Progenitor cell of endocrine pancreas (in vitro differentiated cells): ENCODE measurements at regions not wholly inside any gene's neighbourhood (a gene's known extent, or its start where the extent isn't known, plus 50 kb on each side); places are given as distances from the start of the nearest gene placed in this dataset.

ENCODE experiments used
- DNase-seq: peaks from one replicate; pipeline ENCODE4 v3.0.0; 2021; ENCODE audit warnings: low spot score; ENCODE audit not compliant: unreplicated experiment
- H3K27ac Mint-ChIP-seq: 2 replicates; pipeline ENCODE4 v1.8.0; 2021; ENCODE audit warnings: mild to moderate bottlenecking, moderate library complexity, mixed read lengths
- H3K27me3 Mint-ChIP-seq: 2 replicates; pipeline ENCODE4 v1.8.0; 2021; ENCODE audit warnings: mixed read lengths
- H3K36me3 Mint-ChIP-seq: 2 replicates; pipeline ENCODE4 v1.8.0; 2022; ENCODE audit warnings: mixed read lengths; ENCODE audit not compliant: insufficient read depth
- H3K4me1 Mint-ChIP-seq: 2 replicates; pipeline ENCODE4 v1.8.0; 2021; ENCODE audit warnings: low read depth, mixed read lengths
- H3K4me3 Mint-ChIP-seq: 2 replicates; pipeline ENCODE4 v1.8.0; 2021; ENCODE audit warnings: low read depth, mild to moderate bottlenecking, moderate library complexity, mixed read lengths
- H3K9me3 Mint-ChIP-seq: 2 replicates; pipeline ENCODE4 v1.8.0; 2021; ENCODE audit warnings: low read depth, mixed read lengths
- CTCF ChIP-seq: fragments of 200-600 bp; sonication (generic); IDR thresholded peaks from one replicate; pipeline ENCODE4 v1.5.0; 2021; ENCODE audit warnings: antibody characterized with exemption, mild to moderate bottlenecking; ENCODE audit not compliant: unreplicated experiment

GRCh38 chr3:104868291-104868690 lies 498.4 kb upstream of the ALCAM start:
- no peaks in the 10 kb centered on the region for H3K4me1 Mint-ChIP-seq
- TF ChIP-seq CTCF: no peak
- no peak overlapping the region for H3K4me3 Mint-ChIP-seq
- H3K27ac Mint-ChIP-seq: no peak overlapping the region
- H3K27me3 Mint-ChIP-seq: no peaks in the 10 kb centered on the region
- no peaks in the 10 kb centered on the region for H3K9me3 Mint-ChIP-seq
- H3K36me3 Mint-ChIP-seq: no peaks in the 10 kb centered on the region
- DNase-seq: no peak

GRCh38 chr3:104870276-104870675 lies 496.4 kb upstream of the ALCAM start:
- no peak for TF ChIP-seq CTCF
- H3K4me1 Mint-ChIP-seq: no peaks in the 10 kb centered on the region
- no peak for DNase-seq
- H3K9me3 Mint-ChIP-seq: no peaks in the 10 kb centered on the region
- H3K27ac Mint-ChIP-seq: no peak overlapping the region
- H3K36me3 Mint-ChIP-seq: no peaks in the 10 kb centered on the region
- no peak overlapping the region for H3K4me3 Mint-ChIP-seq
- no peaks in the 10 kb centered on the region for H3K27me3 Mint-ChIP-seq

- Mint-ChIP-seq H3K4me3 (no peak overlapping the region), H3K4me1 (no peaks in the 10 kb centered on the region), H3K36me3 (no peaks in the 10 kb centered on the region), H3K9me3 (peaks cover 4% of the 10 kb centered on the region), H3K27ac (no peak overlapping the region), H3K27me3 (no peaks in the 10 kb centered on the region)
- DNase-seq: no peak
- TF ChIP-seq CTCF: no peak
These were observed 493.4 kb upstream of the ALCAM start for GRCh38 chr3:104873331-104873730.

GRCh38 chr3:104878395-104878794 lies 488.3 kb upstream of the ALCAM start:
- no peak for DNase-seq
- Mint-ChIP-seq H3K4me1 (no peaks in the 10 kb centered on the region), H3K27ac (no peak overlapping the region), H3K36me3 (no peaks in the 10 kb centered on the region), H3K4me3 (no peak overlapping the region), H3K27me3 (no peaks in the 10 kb centered on the region), H3K9me3 (peaks cover 4% of the 10 kb centered on the region)
- TF ChIP-seq CTCF: no peak

GRCh38 chr3:104879919-104880318 lies 486.8 kb upstream of the ALCAM start:
- Mint-ChIP-seq H3K4me3 (no peak overlapping the region), H3K27me3 (no peaks in the 10 kb centered on the region), H3K36me3 (no peaks in the 10 kb centered on the region), H3K27ac (no peak overlapping the region), H3K9me3 (peaks cover 4% of the 10 kb centered on the region), H3K4me1 (no peaks in the 10 kb centered on the region)
- no peak for TF ChIP-seq CTCF
- no peak for DNase-seq
